ENCODE measurements at regions not wholly inside any gene's neighbourhood (a gene's known extent, or its start where the extent isn't known, plus 50 kb on each side); places are given as distances from the start of the nearest gene placed in this dataset.
A peak's percentile ranks its signal among the peaks of the same experiment; 100 is the strongest.
"Not testable (repeated sequence)": the region's sequence is repeated elsewhere in the genome, so short reads cannot be mapped to it uniquely, and the experiment has no call there.

DNA sequence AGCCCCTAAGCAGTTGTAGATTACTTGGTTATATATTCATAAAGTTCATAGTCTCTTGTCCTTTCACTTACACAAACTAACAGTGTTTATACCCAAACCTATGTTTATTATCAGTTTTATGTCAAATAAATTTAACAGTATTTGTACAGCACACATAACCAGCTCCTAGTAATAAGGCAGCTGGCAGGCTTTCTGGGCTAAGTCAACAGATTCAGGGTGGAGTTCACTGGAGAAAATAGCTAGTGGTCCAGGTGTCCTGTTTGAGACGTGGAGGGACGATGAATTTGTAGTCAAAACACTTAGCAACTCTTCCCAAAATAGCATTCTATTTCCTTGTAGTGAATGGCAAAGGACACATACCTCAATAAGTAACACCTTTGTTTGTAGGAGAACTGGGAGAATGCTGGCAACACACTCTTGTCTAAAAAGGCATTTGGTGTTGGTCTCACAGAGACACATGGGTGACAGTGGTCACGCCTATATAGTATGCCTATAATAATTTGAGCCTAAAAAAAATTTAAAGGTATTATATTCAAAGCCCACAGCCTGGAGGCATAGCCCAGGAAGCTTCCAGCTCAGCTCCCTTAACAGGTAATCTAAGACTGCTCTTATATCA, 156.4 kb upstream of the CARMIL1 start:
- DNase-seq (ENCODE audit: low read depth in 2 of 2): no peak

DNA sequence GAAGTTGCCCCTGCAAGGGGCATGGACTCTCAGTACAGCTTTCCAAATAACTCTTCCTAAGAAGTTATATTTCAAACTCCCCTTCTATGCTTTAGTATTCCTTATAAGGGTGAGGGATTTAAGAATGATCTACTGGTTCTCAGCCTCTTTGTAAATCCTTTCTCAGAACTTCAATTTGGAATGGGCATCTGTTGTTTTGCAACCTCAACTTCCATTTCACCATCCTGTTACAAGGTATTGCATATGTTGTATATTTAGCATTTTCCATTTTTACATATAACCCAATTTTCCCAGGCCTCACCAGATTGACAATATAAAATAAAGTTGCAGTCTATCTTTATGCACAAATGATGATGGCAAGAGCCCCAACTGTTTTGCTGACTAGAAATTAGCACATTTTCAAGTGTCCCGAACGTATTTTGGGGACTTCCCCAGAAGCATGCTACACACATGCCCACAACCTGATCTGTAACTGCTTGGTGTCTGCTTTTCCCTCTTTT, 154.9 kb upstream of the CARMIL1 start:
- DNase-seq (ENCODE audit: low read depth in 2 of 2): no peak

DNA sequence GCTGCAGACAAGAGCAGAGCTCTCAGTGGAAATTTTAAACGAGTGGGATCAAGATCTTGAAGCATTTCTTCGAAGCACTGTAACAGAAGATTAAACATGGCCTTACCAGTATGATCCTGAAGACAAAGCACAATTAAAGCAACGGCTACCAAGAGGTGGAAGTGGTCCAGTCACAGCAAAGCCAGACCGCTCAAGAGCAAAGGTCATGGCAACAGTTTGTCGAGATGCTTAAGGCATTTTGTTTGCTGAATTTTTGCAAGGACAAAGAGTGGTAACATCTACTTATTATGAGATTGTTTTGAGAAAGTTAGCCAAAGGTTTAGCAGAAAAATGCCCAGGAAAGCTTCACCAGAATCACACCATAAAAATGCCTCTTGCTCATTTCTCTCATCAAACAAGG, 153.4 kb upstream of the CARMIL1 start:
- no peak for DNase-seq (ENCODE audit: low read depth in 2 of 2)

DNA sequence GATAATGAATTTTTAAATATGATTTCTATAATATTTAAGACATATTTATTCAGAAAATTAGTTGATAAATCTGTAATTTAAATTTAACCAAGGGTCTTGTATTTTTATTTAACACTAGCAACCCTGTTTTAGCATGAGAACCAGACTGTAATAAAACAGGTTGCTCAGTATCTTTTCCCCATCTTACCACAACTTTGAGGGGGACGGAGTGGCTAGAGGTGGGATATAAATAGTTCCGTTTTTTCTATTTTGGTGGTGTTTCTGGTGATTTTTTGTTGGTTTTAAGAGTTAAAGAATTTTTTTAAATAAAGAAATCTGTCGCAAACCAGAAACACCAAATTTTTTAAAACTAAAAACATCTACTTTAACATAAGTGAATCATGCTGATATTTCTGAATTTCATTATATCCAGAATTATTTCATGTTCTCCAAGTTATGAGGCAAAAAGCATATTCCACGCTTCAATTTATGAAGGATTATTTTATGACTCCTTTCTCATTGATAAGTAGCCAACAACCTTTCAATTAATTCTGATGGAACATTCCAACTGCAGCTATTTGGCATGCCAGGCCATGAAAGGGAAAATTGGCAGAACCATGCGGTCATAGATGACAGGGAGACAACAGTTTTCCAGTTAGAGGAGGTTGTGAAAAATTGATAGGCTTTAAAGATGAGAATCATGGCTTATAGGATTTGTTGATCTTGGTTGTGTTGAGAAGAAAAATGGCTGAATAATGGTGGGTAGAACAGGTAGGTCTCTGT, 151.9 kb upstream of the CARMIL1 start:
- DNase-seq (ENCODE audit: low read depth in 2 of 2): no peak

DNA sequence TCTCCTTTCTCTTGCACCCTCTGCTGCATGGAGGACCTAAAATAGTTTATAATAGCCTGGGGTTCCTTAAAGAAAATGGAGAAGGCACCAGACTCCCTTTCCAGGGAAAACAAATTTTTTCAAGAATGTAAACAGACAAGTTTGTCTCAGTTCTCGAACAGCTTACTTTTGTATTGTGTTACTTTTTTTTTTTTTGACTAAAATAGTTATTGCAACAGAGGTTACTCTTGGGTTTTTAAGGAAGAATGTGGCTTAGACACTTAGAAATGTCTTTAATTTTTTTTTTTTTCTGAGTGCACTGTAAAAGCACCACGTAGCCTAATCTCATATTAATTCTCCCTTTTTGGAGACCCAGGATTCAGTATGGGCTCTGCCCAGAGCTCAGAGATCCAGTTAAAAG, 148.7 kb upstream of the CARMIL1 start:
- no peak for DNase-seq (ENCODE audit: low read depth in 2 of 2)

DNA sequence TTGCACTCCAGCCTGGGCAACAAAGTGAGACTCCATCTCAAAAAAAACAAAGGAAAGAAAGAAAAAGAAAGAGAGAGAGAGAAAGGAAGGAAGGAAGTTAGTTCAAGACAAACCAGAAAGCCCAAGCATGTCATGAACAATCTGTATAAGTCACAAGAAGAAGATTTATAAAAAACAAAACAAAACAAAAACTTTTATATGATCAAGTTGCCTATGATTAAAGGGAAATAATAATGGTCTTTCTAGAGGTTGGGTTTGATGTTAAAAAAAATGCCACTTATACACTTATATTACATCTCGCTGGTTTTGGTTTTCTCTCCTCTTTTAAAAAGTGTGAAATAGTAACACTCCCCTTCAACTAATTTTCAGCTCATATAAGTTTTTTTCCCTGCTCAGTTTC, 146.2 kb upstream of the CARMIL1 start:
- DNase-seq (ENCODE audit: low read depth in 2 of 2): no peak

DNA sequence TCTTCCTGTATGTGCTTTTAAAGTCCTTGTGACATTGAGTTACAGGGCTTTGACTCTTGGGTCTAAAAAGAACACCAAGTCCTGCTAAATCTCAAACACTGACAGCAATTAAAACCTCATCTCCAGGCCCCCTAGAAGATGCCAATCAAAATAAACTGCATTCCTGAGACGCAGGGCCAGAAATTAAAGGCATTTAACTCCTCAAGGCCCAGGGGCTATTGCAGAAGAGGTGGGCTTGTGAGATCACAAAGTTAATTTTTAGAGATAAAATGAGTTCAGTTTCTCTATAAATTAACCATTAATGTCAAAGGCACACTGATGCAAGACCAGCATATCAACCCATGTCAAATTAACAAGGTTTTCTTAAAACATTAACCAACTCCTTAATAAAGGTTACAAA, 145.6 kb upstream of the CARMIL1 start:
- DNase-seq (ENCODE audit: low read depth in 2 of 2): no peak

DNA sequence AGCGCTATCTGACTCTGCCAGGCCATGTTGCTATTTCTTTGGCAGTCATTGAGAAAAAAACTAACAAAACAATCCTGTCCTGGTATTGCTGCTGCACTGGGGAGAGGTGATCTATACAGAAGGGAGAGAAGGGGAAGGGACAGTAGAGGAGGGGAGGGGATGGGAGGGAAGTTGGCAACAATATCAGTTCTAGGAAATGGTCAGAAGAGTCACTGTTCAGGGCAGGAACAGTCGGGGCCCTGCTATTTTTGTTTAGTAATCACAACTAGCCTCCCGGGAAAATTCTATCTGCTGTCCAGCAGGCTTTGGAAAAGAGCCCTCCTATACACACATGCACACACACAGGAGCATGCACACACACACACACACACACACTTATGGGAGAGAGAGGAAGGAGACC, 142.3 kb upstream of the CARMIL1 start:
- no peak for DNase-seq (ENCODE audit: low read depth in 2 of 2)

DNA sequence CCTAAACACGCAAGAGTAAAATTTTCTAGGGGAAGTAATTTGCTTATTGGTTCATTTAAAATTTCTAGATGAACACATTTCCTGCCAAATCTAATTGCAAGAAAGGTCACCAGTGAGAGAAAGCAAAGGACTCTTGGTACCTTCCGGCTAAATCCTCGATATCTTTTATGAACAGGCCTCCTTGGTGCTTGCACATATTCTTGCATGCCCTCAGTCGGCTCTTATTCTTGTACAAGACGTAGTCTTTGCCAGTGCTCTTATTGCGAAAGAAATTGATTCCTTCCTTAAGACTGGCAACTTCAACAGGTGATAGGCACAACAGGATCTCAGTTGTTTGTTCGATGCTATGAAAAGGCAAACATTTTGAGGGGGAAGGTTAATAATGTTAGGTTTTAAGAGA, 141.7 kb upstream of the CARMIL1 start:
- no peak for DNase-seq (ENCODE audit: low read depth in 2 of 2)

DNA sequence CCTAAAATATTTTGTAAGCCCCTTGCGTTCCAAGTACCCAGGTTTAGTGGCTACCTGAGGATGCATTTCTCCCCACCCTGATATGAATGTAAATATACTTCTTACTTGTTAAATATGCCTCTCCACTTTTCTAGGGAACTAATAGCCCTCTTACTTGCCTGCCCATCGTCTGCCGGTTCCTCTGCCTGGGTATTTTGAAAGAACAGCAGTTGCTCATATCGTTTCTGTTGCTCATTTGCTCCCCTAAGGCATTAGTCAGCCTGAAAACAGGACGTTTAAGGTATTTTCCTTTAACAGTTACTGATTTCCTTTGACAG, 141.3 kb upstream of the CARMIL1 start:
- peak in 1 of 2 donors; percentile 35 for DNase-seq (ENCODE audit: low read depth in 2 of 2)

DNA sequence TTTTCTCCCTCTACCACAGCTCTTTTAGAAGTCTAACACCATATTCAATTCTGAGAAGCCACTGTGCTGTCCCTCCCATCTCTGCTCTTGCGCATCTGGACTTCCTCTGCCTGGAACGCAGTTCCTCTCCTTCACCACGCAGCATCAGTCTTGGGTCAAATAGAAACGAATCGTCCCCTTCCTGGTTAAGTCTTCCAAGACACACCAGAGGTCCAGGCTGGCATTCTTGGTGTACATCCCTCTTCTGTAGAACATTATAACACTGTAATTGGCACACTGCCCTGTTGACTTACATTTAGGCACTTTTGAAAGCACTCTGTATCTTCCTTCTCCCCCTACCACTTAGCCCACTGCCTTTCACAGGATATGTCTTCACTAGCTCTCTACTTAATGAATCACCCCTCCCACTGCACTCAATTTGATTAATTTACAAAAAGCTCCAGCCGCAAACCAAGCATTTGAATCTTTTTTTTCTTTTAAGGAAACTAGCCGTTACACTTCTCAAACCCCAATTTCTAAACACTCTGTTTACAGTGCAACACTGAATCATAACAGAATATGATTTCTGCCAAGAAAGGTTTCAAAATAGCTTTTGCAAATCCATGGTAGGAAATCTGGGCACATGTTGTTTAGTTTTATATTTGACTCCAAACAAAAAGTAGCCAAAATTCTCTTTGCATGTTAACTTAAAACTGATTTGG, 140.8 kb upstream of the CARMIL1 start:
- peak; percentile 33 to 38 for DNase-seq (ENCODE audit: low read depth in 2 of 2)

DNA sequence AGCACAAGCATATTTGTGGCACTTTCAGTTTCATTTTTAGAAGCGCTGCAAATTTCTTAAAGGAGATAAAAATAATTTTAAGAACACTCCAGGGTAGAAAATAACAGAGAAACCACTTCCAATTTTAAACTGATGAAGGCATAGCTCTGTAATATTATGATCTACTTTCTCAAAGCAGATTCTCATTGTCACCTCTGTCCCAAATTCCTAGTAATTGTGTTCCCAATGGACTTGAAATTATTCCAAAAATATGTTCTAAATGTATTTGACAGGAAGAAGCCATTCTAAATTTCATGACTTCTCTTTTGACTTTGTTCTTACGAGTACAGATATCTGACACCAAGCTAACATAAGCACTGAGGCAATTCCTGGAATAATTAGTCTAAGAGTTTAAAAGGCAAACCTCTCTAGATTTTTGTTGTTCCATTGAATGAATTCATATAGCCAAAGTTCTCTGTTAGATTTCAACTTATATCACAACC, 140.2 kb upstream of the CARMIL1 start:
- no peak for DNase-seq (ENCODE audit: low read depth in 2 of 2)

DNA sequence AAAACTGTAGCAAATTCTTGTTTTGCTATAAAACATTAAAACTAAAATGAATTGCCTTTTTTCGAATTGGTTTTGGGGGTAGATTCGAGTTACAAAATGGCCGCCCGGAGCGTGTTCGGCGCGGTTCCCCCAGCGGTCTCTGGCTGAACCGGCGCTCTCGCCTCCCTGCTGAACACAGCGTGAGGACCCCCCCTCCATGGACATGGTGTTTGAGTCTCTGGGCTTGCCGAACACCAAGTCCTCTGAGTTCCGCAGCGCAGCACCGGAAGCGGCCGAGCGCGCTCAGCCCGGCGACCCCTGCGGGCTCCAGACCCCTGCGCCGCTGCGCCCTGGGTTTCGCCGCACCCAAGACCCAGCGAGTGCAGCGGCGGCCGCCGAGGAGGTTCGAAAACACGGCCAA, 139.6 kb upstream of the CARMIL1 start:
- not testable (repeated sequence) for DNase-seq (ENCODE audit: low read depth in 2 of 2)

DNA sequence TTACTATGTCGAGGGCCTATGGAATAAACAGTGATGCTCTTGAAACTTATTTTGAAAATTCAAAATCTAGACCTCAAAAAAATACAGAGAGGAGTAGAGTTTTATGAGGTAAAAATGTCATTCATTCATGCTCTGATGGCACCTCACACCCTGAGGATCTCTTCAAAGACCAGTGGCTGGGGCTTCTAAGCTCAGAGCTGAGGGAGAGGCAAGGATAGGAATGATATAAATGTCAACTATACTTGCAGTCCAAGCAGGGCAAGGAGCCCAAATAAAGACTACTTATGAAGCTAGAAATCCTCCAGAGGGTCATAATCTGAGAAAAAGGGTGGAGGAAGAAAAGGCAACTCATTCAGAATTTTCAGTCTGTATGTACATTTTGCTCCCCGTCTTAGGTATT, 136.7 kb upstream of the CARMIL1 start:
- DNase-seq (ENCODE audit: low read depth in 2 of 2): no peak

DNA sequence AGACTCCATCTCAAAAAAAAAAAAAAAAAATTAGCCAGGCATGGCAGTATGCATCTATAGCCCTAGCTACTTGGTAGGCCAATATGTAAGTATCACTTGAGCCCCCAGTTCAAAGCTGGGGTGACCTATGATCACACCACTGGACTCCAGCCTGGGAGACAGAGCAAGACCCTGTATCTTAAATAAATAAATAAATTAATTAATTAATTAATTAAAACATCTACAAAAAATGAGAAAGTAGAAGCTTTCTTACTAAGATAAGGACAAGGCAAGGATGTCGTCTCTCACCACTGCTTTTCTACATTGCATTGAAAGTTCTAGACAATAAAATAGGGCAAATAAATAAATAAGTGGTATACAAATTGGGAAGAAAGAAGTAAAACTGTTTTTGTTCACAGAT, 134.3 kb upstream of the CARMIL1 start:
- no peak for DNase-seq (ENCODE audit: low read depth in 2 of 2)

DNA sequence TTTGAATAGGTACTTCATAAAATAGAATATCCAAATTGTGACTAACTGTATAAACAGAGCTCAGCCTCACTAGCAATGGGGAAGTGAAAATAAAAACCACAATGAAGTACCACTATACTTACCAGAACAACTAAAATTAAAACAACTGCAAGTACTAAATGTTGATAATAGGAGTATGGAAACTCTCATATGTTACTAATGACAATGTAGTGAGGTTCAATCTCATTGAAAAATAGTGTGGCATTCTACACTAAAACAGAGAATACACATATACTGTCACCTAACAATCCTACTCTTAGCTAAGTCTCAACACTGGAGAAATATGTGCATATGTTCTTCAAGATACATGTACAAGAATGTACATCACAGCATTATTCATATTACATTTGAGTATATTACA, 132.0 kb upstream of the CARMIL1 start:
- no peak for DNase-seq (ENCODE audit: low read depth in 2 of 2)

DNA sequence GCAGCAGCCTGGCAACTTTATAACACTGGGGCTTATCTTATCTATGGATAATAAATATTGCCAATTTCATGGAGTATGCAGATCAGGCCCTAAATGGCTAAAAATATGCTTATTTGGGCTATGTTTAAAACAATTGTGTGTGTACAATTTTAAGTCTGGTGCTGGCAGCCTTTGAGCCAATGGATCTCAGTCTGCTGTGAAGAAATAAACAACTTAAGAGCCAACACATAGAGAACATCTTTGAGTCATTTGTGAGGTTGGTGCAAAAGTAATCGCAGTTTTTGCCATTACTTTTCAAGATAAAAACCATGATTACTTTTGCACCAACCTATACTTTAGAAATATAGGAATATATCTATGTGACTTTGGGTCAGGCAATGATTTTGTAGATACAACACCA, 129.1 kb upstream of the CARMIL1 start:
- no peak for DNase-seq (ENCODE audit: low read depth in 2 of 2)

DNA sequence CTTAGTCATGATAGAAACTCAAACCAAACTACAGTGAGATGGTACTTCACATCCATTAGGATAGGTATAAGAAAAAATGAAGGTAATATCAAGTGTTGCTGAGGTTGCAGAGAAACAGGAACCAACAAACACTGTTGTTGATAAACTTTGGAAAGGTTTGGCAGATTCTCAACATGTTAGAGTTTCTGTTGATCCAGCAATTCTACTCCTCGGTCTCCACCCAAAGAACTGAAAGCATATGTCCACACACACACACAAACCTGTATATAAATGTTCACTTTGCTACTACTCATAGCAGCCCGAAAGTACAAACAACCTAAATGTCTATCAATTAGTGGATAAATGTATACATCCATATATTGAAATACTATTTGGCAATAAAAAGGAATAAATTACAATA, 128.3 kb upstream of the CARMIL1 start:
- no peak for DNase-seq (ENCODE audit: low read depth in 2 of 2)

DNA sequence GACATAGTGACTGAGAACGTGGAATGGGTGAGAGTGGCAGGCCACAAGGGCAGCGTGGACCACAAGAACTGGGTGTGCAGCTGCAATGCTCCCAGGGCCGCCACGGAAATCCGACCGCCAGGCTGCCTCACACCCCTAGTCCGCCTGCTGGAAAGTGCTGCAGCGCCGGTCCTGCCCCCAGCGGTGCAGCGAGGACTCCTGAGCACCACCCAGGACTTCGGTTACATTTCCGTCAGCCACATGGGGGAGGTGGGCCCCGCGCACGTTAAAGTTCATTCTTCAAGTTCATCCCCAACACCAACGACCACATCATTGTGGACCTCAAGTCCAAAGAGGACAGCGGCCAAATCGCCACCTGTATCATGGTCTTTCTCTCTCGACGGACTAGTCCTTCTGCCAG, 126.1 kb upstream of the CARMIL1 start:
- no peak for DNase-seq (ENCODE audit: low read depth in 2 of 2)

DNA sequence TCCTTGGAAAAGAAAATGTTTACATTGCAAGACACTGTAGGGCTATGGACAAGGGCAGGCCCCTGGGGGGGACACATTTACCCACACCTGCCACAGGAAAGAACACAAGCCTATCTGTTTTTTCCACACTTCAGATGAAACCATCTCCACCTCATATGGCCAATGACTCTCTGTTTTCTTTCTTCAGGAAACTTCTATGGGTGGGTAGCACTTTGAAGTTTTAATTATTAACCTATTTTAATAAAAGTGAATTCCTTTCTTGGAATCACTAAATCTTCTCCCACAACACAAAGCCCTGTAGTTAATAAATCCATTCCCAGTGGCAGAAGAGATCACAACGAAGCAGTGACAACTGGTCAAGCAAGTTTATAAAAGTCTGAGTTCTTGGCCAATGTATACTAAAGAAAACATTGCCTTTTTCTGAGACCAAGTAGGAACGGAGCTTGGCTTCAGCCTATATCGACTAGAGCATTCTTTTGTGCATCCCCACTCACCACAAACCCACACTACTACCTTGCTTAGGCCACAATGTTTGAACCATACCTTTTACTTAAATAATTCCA, 125.1 kb upstream of the CARMIL1 start:
- no peak for DNase-seq (ENCODE audit: low read depth in 2 of 2)

DNA sequence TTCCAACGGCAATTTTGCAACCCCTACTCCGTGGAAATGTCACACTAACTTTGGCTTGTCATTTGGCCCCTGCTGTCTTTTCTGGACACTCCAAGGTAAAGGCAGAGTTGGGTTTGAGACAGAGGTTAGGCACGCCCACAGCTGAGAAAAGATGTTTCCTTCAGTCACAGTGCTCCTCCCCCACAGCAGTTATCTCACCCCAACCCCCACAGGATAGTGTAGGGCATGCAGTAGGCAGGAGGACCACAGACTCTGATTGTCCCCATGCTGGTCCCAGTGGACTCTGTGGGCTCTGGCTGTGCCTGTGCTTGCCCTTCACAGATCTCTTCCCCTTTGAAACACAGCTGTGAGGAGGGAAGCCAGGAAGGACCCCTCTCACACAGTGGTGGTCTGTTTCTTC, 124.0 kb upstream of the CARMIL1 start:
- no peak for DNase-seq (ENCODE audit: low read depth in 2 of 2)

DNA sequence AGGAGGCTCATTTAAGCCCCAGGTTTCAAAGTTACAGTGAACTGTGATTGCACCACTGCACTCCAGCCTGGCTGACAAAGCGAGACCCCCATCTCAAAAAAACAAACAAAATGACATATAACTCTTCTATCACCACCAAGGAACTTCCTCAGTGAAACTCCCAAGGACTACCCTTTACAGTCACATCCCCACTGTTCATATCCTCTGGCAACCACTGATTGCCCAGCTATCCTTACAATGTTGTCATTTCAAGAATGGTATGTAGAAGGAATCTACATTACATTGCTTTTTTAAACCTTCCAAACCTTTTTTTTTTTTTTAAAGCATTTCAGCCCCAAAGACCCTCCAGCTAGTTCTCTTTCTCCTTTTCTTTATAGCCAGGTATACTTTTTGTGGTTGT, 123.1 kb upstream of the CARMIL1 start:
- no peak for DNase-seq (ENCODE audit: low read depth in 2 of 2)

DNA sequence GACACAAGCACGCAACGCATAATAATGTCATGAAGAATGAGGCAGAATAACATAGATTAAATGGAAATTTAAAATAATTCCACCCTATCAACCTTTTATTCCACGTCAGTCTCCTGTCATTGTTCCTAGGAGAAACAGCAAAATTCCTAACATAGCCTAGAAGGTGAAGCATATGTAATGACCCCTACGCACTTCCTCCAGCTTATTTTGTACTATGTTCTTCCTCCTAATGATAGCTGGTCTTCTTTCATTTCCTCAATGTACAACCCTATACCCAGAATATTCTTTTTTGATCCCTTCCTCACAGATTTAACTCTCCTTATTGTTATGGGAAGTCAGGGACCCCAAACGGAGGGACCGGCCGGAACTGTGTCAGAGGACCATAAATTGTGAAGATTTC, 122.0 kb upstream of the CARMIL1 start:
- no peak for DNase-seq (ENCODE audit: low read depth in 2 of 2)

Data from activated CD4-positive, alpha-beta T cell treated with anti-CD3 and anti-CD28 coated beads for 24 hours (primary cell).